HG03064 (cell line): ENCODE measurements at regions not wholly inside any gene's neighbourhood (a gene's known extent, or its start where the extent isn't known, plus 50 kb on each side); places are given as distances from the start of the nearest gene placed in this dataset.

Source experiments
- ATAC-seq: cut with Tn5 transposase; IDR thresholded peaks from one replicate; pipeline ENCODE4 v1.9.1; 2021; ENCODE audit warnings: low read depth; ENCODE audit not compliant: unreplicated experiment

DNA sequence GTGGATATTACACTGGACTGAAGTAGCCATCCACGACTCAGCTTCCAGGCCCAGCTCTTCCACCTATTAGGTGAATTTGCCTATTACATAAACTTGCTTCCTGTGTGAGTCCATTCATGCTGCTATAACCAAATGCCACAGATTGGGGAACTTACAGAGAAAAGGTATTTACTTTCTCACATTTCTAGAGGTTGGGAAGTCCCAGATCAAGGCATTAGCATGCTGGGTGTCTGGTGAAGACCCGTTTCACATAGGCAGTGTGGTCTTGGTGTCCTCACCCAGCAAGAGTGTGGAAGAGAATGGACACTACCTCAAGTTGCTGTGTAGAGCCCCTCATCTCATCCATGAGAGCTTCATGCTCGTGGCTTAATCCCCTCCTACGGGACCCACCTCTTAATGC, 282.6 kb downstream of the IRX1 start:
- no peak for ATAC-seq

DNA sequence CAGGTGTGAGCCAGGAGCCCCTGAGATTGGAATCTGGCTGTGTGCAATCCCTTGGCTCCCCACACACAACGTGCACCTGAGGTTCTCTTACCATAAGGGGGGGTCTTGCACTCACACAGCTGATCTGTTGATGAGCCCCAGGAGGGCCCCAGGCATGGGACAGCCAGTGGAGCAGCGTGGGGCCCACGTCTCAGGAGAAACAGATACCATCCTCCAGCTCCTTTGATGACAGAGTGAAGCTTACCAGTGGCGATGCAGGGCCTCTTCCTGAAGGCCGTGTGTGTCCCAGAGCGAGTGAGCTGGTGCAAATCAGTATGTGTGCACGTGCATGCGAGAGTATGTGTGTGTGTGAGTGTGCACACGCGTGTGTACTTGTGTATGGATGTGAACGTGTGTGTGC, 287.4 kb downstream of the IRX1 start:
- ATAC-seq: no peak

DNA sequence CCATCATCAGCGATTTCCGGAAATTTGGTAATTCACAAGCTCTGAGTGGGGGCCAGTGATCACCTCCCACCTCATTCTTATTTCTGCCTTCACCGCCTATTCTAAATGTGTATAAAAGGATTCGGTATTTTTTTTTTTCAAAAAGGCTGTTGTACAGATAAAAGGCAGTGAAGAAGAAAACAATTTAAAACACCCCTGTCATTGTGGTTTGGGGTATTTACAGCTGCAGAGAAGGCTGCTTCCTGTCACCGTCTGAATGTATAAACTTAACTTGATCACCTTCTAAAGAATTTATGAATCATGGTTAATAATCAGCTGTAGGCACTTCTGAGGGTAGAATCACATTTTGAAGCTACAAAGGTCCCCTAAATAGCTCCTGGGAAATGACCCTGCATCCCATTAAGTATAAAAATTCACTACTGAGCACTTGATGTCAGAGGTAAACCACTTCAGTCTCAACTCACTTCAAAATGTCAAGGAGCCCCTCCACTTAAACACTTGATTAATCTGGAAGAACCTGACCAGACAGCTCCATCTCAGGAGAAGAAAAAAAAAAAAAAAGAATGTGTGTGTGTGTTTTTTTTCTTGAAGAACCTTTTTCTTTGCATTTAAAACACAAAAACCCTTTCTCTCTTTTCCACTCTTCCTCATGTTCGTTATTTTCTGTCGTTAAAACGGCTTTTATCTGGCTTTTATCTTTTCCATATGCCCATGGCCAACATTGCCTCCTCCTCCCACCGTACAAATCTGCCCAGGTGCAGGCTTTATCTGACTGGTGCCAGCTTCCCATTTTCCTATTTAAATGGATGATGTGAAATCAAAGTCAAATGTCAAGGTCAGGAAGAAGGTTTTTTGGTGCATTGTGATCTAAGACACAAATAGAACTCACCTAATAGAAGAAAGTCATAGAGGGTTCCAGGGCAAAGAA, 291.2 kb downstream of the IRX1 start:
- ATAC-seq: no peak

DNA sequence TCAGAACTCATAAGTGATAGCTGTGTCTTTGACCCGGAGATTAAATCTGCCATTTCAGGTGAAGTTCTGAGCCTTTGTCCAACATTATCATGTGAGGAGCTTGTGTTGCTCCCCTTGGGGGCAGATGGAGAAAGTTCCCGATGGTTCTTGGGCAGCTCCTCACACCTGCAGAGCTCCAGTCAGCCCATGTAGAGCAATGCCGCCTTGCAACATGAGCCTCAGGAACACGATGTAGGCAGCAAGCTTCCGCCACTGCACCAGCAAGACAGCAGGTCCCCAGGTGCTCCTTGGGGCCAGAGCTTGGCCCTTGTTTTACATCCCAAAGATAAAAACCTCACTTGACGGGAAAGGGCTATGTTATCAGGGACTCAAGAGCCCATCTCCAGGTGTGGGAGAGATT, 292.7 kb downstream of the IRX1 start:
- ATAC-seq: no peak

DNA sequence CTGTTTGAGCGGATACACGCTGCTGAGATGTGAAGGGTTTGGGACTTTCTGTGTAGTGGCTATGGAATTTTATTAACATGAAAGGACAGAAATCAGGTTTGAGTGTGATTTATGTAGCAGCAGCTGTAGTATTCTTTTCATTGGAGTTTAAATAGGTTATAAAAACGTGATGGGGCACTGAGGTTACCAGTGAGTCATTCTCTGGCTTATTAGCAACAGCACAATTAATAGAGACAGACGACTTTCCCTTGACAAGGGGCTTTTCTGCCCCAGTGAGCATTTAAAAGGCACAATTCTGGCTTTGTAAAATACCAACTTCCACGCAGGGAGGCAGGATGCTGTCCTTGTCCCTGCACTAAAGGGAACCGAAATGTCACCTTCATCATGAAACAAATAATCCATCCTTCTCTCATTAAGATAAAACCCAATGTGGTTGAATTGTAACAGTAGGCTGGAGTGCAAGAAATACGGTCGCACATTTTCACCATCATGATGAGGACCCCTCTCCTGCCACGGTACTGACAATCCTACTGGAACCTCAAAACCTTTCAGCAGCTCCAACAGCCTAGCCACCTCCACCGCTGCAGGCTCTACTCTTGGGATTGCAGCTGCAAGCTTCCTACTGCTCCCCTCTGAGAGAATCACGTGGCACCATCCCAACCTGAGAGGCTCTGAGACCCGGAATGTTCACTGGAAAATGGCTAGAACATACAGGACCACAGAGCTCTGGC, 293.9 kb downstream of the IRX1 start:
- no peak for ATAC-seq

DNA sequence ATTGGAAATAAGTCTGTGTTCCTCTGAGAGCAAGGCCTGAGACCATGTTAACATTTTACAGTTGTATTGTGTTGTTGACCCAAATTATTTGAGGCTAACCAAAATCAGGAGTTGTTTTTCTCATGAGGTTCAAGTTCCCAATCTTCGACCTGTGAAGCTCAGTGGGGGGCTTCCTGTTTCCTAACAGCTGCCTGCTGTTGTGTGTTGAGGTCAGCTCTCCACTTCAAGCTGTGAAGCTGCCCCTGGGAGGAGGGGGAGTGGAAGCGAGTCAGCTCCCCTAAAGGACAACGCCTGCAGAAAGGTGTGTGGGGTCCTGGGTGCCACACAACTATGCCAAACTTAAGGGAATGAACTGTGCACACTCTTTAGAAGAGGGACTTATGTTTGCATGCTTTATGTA, 295.5 kb downstream of the IRX1 start:
- ATAC-seq: no peak

DNA sequence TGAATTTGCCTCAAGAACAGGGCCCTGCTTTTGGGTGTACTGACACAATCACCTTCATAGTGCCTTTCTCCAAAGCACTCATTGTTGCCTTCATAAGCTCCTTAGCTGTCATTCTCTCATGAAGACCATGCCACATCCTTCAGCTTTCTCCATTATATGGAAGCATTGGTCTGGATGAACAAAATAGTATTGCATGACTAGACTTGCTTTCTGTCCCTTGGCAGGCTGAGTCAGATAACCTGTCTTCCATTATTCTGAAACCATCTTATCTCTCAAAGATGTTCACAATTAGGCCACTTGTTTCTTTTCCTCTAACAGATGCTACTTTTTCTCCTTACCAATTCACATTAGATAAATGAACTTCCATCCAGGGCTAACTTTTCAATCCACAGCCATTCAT, 297.9 kb downstream of the IRX1 start:
- ATAC-seq: no peak

DNA sequence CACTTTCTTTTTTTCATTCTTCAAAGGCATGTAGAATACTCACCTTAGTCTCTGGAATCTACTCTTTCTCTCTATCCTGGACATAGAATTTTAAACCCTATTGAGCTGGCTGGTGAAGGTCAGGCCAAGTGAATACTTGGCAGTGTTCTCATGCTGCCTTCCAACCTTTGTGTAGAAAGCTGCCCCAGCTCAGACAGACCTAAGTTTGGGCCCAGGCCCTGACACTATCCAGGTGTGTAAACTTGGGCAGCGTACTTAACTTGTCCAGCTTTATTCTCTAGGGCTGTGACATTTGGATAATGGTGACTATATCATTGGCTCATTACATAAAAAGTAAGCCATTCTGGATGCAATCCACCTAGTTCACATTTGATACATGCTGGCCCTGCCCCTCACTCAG, 298.3 kb downstream of the IRX1 start:
- ATAC-seq: no peak

DNA sequence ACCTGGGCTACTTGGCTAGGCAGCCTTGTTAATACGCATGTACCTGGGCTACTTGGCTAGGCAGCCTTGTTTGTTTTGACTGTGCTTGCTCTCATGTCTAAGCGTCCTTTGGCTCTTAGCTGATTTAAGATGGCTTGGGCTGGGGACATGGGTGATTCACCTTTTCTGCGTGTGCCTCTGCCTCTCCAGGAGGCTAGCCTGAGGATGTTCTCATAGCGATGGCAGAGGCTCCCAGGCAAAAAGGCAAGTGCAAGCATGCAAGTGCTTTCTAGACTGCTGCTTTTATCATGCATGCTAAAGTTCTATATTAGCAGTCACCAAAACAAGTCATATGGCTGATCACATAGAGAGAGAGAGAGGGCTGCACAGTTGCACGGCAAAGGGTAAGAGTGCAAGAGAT, 300.5 kb downstream of the IRX1 start:
- no peak for ATAC-seq

DNA sequence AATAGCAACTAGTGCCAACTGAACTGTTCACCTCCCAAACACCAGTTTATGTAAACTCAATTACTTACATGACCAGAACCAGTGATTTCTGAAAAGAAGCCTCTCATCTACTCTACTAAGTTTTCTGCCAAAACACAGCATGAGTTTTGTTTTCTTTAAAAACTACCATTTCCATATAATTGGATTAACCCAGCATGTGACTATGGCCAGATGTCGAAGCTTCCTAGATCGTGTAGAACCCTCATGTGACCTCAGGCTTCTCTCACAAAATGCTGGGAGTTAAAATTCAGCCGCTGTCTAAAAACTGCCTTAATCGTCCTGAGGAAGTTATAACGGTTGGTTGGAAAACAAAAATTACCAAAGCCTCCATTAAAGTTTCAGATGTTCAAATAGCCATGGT, 303.5 kb downstream of the IRX1 start:
- no peak for ATAC-seq

DNA sequence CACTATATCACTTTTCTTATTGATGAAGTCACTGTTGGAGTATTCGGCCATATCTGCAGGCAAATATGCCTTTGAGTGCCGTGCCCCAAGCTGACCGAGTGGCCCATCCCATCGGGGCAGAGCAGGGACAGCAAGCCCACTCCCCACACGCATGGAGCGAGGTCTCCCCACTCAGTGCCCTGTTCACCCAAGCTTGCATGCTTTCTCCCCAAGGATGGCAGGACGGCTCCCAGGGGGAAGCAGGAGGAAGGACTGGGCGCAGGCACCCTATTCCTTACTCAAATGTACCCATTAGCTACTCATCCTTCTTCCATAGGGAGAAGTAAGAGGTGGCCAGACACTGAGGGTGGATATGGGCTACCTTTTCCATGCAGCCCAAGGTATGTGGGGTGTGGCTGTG, 309.0 kb downstream of the IRX1 start:
- no peak for ATAC-seq

DNA sequence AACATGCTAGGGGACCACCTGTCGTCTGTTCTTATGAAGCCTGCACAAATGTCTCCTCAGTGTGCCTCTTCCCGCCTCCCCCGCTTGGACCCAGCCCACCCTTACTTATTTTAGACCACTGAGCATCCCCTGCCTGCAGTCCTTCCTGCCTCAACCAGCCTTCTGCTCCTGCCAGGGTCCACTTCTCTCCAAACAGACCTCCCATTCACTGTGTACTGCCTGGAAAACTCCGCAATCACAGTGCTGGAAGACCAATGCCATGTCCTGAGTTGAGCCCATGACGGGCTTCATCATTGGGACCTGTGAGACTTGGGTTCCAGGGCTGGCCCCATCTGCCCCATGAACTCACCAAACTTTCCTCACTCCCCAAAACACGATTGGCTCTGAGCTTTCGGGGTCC, 309.4 kb downstream of the IRX1 start:
- no peak for ATAC-seq

DNA sequence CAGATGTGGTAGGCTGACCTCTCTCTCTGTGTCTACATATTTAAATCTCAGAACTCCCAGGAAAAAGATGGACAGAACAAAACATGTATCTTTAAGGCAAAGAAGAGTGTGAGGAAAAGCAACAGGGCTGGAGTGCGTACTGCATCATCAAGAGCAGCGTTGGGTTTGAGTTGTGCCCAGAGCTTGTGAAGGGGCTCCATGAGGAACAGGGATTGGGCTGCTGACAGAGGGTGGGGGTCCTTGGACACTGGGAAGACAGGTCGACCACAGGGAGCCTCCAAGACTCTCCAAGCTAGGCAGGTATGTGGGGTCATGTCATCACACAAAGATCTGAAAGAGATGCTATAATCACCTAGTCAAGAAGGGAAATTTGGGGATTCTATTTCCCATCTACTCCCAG, 309.9 kb downstream of the IRX1 start:
- no peak for ATAC-seq

DNA sequence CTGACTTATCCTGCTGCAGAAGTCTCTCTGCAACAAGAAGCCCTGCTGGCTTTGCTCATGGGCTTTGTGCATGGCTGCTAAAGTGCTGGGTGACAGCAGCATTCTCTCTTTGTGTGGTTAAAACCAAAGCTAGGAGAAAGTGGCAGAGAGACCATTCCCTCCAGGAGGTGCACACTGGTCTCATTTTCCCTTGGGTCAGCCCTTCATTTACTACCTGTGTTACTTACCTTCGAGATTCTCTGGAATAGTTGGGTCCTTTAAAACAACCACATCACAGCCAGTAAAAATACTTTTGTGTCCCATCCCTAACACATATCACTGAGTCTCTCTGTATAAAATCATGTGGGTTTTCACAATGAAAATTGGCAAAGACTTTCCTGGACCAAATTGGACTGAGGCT, 315.5 kb downstream of the IRX1 start:
- no peak for ATAC-seq

DNA sequence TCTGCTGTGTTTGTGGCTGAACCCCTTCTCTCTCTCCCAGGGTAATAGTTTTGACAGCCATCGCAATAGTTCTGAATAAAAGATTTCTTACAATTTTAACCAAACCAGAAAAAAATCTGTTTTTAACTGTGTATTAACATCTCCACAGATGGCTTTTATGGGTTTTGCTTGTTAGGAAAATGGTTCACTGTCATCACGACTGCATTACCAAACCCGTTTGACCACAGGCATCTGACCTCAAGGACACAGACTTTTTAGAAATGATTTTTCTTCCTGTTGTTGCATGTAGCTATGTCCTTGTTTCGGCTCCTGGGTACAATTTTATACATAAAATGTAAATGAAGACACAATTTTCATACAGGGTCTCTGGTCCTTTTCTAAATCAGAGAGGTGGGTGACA, 316.1 kb downstream of the IRX1 start:
- ATAC-seq: no peak

DNA sequence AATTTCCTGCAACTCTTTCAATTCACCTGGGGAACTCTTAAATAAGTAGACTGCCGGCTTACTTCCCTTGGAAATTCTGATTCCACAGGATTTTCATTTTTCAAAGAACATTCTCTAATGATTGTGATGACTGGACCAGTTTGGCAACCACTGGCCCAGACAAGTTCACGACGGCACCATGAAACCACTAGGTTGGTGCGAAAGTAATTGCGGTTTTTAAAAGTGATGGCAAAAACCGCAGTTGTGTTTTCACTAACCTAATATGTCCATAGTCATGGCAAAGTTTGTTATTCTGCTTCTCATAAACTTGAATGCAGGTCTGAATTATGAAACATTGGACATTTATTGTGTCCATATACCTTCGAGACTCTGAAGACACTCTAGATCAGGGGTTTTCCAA, 317.2 kb downstream of the IRX1 start:
- ATAC-seq: no peak

DNA sequence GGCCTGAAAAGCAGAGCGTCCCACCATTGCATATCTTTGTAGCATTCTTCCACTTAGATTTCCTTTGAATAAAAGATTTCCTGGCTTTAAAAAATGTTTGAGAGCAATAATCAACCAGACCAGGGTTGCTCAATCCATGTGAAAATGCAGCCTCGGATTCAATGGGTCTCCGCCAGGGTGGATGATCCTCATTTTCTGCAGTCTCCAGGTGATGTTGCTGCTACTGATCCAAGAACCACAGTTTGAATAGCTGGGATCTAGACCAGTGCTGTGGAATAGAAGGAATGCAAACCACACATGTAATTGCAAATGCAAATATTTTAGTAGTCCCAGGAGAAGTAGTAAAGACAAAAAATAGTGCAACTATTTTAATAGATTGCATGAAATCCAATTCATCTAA, 317.6 kb downstream of the IRX1 start:
- no peak for ATAC-seq

DNA sequence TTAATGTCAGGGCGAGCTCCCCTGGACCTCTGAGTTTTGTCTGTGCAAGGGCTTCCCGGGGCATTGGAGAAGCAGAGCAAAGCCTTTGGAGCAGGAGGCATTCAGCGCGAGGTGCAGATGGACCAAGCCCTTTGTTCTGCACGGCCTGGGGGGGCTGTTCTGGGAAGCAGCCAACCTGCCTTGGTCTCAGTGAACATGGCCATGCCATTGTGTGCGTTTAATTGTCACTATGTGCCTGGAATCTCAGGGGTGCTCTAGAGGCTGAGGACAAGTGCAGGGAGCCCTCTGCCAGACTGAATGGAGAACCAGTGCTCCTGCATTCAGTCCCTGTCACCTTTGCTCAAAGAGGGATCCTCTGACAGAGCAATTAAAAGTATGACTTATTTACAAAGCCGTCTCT, 329.4 kb downstream of the IRX1 start:
- ATAC-seq: no peak

DNA sequence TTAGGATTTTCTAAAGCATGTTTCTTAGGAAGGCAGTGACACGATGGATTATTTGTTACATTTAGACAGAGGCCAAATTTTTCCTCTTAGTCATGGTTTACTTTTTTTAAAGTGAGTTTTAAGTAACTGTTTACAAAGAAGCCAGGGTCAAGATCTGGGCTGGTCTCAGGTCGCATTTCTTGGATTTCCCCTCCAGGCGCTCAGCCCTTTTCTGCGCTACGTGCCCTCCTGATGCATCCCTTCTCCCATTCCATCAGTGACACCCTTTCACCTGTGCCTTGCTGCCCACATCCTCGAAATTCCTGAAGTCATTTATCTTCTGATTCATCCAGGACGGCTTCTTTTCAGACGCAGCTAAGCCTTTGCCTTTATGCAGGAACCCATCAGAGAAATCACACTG, 330.3 kb downstream of the IRX1 start:
- no peak for ATAC-seq

DNA sequence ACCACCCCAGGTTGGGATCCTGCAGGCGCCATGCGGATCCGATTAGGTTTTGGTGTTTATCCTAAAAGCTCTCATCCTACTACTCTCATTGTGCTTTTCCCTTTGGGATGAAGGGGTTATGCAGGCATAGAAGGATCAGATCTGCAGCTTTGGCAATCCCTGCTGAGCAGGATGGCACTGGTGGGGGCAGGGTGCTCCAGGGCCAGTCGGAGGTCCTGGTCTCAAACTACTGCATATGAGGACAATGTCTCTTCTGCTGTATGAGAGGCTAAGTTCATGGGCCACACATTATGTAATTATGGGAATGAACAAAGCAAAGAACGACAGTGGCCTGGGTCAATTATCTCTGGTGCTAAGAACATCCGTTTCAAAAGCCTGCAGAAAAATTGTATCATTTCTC, 334.2 kb downstream of the IRX1 start:
- no peak for ATAC-seq

DNA sequence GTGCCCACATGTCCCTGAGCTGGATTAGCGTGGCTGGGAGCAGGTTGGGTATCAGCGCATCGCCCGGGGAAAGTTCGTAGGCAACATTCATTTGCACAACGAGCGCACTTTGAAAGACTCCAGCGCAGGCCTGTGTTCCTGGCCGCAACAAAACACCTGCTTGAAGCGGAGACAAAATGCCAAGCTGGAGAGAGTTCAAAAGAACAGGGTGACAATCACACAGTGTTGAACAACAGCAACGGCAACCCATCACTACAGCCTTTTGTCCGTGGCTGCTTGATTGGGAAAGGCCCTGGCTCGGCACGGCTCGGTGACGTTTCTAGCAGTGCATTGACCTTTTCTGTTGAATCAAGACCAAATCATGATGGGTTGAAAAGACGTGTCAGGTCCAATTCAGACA, 336.3 kb downstream of the IRX1 start:
- no peak for ATAC-seq

DNA sequence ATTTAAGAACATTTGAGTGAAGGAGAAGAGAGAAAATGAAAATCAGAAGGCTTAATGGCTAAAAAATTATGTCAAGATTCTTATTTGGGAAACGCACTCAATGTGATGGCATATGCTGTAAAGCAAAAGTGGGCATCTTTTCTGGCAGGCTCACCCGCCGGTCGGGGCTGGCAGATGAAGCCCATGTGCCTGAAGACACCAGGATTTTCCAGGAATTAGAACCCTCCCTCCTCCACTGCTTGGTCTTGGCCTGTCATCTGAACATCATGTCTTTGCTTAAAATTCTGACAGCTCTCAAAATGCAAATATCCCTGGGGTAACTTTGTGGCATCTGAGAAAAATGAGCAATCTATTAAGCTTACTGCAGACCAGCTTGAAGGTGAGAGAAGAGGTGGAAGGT, 337.9 kb downstream of the IRX1 start:
- no peak for ATAC-seq
